HL-60 (cell line): ENCODE measurements at regions not wholly inside any gene's neighbourhood (a gene's known extent, or its start where the extent isn't known, plus 50 kb on each side); places are given as distances from the start of the nearest gene placed in this dataset.

Experiments
- POLR2AphosphoS5 ChIP-seq: IDR thresholded peaks from 2 replicates; pipeline ENCODE4 v1.6.1; 2012; ENCODE audit warnings: low read depth
- TF ChIP-seq, protein P1 (sequence below): IDR thresholded peaks from one replicate; pipeline ENCODE4 v1.5.1; 2011; ENCODE audit warnings: low read length, control low read depth, inconsistent platforms; ENCODE audit not compliant: insufficient read depth

- TF ChIP-seq, protein P1, sequence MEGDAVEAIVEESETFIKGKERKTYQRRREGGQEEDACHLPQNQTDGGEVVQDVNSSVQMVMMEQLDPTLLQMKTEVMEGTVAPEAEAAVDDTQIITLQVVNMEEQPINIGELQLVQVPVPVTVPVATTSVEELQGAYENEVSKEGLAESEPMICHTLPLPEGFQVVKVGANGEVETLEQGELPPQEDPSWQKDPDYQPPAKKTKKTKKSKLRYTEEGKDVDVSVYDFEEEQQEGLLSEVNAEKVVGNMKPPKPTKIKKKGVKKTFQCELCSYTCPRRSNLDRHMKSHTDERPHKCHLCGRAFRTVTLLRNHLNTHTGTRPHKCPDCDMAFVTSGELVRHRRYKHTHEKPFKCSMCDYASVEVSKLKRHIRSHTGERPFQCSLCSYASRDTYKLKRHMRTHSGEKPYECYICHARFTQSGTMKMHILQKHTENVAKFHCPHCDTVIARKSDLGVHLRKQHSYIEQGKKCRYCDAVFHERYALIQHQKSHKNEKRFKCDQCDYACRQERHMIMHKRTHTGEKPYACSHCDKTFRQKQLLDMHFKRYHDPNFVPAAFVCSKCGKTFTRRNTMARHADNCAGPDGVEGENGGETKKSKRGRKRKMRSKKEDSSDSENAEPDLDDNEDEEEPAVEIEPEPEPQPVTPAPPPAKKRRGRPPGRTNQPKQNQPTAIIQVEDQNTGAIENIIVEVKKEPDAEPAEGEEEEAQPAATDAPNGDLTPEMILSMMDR: no peak
- no peak for TF ChIP-seq POLR2AphosphoS5
These were observed 311.8 kb upstream of the SGCD start for GRCh38 chr5:156015137-156015536.
